ENCODE measurements at regions not wholly inside any gene's neighbourhood (a gene's known extent, or its start where the extent isn't known, plus 50 kb on each side); places are given as distances from the start of the nearest gene placed in this dataset.

DNA sequence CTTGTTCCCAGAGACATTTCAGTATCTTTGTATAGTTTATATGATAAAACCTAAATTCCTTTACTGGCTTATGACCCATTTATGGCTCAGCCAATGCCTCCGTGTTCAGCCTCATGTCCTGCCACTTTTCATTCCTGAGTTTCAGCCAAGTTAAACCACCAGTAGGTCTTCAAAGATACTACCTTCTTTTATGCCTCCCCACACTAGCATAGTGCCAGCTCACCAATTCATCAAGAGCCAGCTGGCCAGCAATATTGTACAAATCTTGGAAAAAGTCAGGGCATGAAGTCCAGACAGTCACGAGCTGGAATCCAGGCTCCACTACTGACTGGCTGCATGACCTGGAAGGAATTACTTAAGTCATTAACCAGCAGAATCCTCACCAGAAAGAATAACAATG, 446.0 kb downstream of the GPATCH2 start:
- TF ChIP-seq CTCF (IDR thresholded peaks at IDR 0.05) (no peak), POLR2A (IDR thresholded peaks at IDR 0.05) (no peak), EP300 (IDR thresholded peaks at IDR 0.05) (no peak), POLR2AphosphoS5 (IDR thresholded peaks at IDR 0.05) (no peak)
